SK-N-SH treated with all-trans-retinoic acid at 6 μM for 48 hours (cell line): ENCODE measurements at regions not wholly inside any gene's neighbourhood (a gene's known extent, or its start where the extent isn't known, plus 50 kb on each side); places are given as distances from the start of the nearest gene placed in this dataset.

Experiments
- BACH2 ChIP-seq: fragments of 250-450 bp; sonication (Bioruptor Pico); IDR thresholded peaks from 2 replicates; pipeline ENCODE4 v1.9.0; 2021; ENCODE audit warnings: mild to moderate bottlenecking, borderline replicate concordance
- CREB5 ChIP-seq: fragments of 250-450 bp; sonication (Bioruptor Pico); IDR thresholded peaks from 2 replicates; pipeline ENCODE4 v1.5.1; 2020; ENCODE audit warnings: low read depth, mild to moderate bottlenecking, moderate library complexity
- CSDC2 ChIP-seq: fragments of 250-450 bp; sonication (Bioruptor Pico); IDR thresholded peaks from 2 replicates; pipeline ENCODE4 v1.5.0; 2020; ENCODE audit warnings: mild to moderate bottlenecking, moderate library complexity
- CSRNP3 ChIP-seq: fragments of 250-450 bp; sonication (Bioruptor Pico); IDR thresholded peaks from 2 replicates; pipeline ENCODE4 v1.5.1; 2021; ENCODE audit warnings: mild to moderate bottlenecking, moderate library complexity
- GLIS3 ChIP-seq: fragments of 250-450 bp; sonication (Bioruptor Pico); IDR thresholded peaks from 2 replicates; pipeline ENCODE4 v1.5.0; 2020; ENCODE audit warnings: mild to moderate bottlenecking, moderate library complexity
- OSR1 ChIP-seq: fragments of 250-450 bp; sonication (Bioruptor Pico); IDR thresholded peaks from 2 replicates; pipeline ENCODE4 v1.8.0; 2022; ENCODE audit warnings: moderate library complexity, mild to moderate bottlenecking, inconsistent platforms
- PATZ1 ChIP-seq: fragments of 250-450 bp; sonication (Bioruptor Pico); IDR thresholded peaks from 2 replicates; pipeline ENCODE4 v1.8.0; 2020; ENCODE audit warnings: mild to moderate bottlenecking, moderate library complexity, borderline replicate concordance
- SNAI2 ChIP-seq: fragments of 250-450 bp; sonication (Bioruptor Pico); IDR thresholded peaks from 2 replicates; pipeline ENCODE4 v1.5.0; 2020; ENCODE audit warnings: mild to moderate bottlenecking, moderate library complexity
- TOX ChIP-seq: fragments of 250-450 bp; sonication (Bioruptor Pico); IDR thresholded peaks from 2 replicates; pipeline ENCODE4 v1.8.0; 2021; ENCODE audit warnings: mild to moderate bottlenecking, moderate library complexity, borderline replicate concordance
- ZC3H10 ChIP-seq: fragments of 250-450 bp; sonication (Bioruptor Pico); IDR thresholded peaks from 2 replicates; pipeline ENCODE4 v1.5.1; 2021; ENCODE audit warnings: mild to moderate bottlenecking, moderate library complexity
- ZFP3 ChIP-seq: fragments of 250-450 bp; sonication (Bioruptor Pico); IDR thresholded peaks from 2 replicates; pipeline ENCODE4 v1.5.0; 2020; ENCODE audit warnings: mild to moderate bottlenecking, moderate library complexity

- TF ChIP-seq ZC3H10 (CRISPR knock-in tag) (no peak), ZFP3 (CRISPR knock-in tag) (no peak), OSR1 (CRISPR knock-in tag) (no peak), PATZ1 (CRISPR knock-in tag) (no peak), CREB5 (CRISPR knock-in tag) (no peak), CSDC2 (no peak), CSRNP3 (CRISPR knock-in tag) (no peak), GLIS3 (CRISPR knock-in tag) (no peak), BACH2 (no peak), SNAI2 (no peak), TOX (CRISPR knock-in tag) (no peak)
Measured at GRCh38 chr9:11432361-11432760, 819.6 kb upstream of the PTPRD start.
